Ishikawa (cell line): ENCODE measurements at regions not wholly inside any gene's neighbourhood (a gene's known extent, or its start where the extent isn't known, plus 50 kb on each side); places are given as distances from the start of the nearest gene placed in this dataset.

Source experiments
- CEBPB ChIP-seq: IDR thresholded peaks from 2 replicates; pipeline ENCODE4 v1.6.1; 2012
- CREB1 ChIP-seq: IDR thresholded peaks from 2 replicates; pipeline ENCODE4 v1.6.1; 2012; ENCODE audit warnings: low read depth
- EGR1 ChIP-seq: IDR thresholded peaks from 2 replicates; pipeline ENCODE4 v1.6.1; 2012
- EP300 ChIP-seq: IDR thresholded peaks from 2 replicates; pipeline ENCODE4 v1.6.1; 2012; ENCODE audit warnings: borderline replicate concordance
- FOXM1 ChIP-seq: IDR thresholded peaks from 2 replicates; pipeline ENCODE4 v1.6.1; 2012; ENCODE audit warnings: low read depth, borderline replicate concordance
- NFIC ChIP-seq: IDR thresholded peaks from 2 replicates; pipeline ENCODE4 v1.6.1; 2012
- RAD21 ChIP-seq: IDR thresholded peaks from 2 replicates; pipeline ENCODE4 v1.6.1; 2012; ENCODE audit warnings: low read depth
- TAF1 ChIP-seq: IDR thresholded peaks from 2 replicates; pipeline ENCODE4 v1.6.1; 2012; ENCODE audit warnings: low read depth, mild to moderate bottlenecking
- TCF12 ChIP-seq: IDR thresholded peaks from 2 replicates; pipeline ENCODE4 v1.6.1; 2012; ENCODE audit warnings: low read depth
- TEAD4 ChIP-seq: IDR thresholded peaks from 2 replicates; pipeline ENCODE4 v1.6.1; 2012
- YY1 ChIP-seq: IDR thresholded peaks from 2 replicates; pipeline ENCODE4 v1.6.1; 2012; ENCODE audit warnings: low read depth
- ZBTB7A ChIP-seq: IDR thresholded peaks from 2 replicates; pipeline ENCODE4 v1.6.1; 2012; ENCODE audit warnings: low read depth
- TF ChIP-seq, protein P1 (sequence below): IDR thresholded peaks from 2 replicates; pipeline ENCODE4 v1.6.1; 2012; ENCODE audit warnings: low read depth, mild to moderate bottlenecking
- TF ChIP-seq, protein P2 (sequence below): IDR thresholded peaks from 2 replicates; pipeline ENCODE4 v1.6.1; 2012
- TF ChIP-seq, protein P3 (sequence below): IDR thresholded peaks from 2 replicates; pipeline ENCODE4 v1.6.1; 2012

DNA sequence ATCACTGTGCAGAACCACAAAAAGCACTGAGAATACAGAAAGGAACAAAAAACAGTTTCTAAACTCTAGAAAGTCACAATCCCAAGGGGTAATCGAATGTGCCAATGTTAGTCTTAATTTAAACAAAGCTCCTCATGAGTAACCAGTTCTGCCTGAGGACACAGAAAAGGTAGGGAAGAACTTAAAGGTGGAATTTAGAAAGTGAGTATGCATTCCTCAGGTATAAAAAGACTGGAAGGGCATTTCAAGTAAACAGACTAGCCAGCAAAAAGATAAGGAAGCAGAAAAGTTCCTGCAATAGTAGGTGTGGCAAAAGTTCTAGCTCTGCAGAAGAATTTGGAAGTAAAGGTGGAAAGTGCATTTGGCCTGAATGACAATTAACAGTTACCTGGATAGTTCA, 84.6 kb upstream of the DLX6 start:
- TF ChIP-seq, protein P1, sequence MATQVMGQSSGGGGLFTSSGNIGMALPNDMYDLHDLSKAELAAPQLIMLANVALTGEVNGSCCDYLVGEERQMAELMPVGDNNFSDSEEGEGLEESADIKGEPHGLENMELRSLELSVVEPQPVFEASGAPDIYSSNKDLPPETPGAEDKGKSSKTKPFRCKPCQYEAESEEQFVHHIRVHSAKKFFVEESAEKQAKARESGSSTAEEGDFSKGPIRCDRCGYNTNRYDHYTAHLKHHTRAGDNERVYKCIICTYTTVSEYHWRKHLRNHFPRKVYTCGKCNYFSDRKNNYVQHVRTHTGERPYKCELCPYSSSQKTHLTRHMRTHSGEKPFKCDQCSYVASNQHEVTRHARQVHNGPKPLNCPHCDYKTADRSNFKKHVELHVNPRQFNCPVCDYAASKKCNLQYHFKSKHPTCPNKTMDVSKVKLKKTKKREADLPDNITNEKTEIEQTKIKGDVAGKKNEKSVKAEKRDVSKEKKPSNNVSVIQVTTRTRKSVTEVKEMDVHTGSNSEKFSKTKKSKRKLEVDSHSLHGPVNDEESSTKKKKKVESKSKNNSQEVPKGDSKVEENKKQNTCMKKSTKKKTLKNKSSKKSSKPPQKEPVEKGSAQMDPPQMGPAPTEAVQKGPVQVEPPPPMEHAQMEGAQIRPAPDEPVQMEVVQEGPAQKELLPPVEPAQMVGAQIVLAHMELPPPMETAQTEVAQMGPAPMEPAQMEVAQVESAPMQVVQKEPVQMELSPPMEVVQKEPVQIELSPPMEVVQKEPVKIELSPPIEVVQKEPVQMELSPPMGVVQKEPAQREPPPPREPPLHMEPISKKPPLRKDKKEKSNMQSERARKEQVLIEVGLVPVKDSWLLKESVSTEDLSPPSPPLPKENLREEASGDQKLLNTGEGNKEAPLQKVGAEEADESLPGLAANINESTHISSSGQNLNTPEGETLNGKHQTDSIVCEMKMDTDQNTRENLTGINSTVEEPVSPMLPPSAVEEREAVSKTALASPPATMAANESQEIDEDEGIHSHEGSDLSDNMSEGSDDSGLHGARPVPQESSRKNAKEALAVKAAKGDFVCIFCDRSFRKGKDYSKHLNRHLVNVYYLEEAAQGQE: no peak
- TF ChIP-seq, protein P2, sequence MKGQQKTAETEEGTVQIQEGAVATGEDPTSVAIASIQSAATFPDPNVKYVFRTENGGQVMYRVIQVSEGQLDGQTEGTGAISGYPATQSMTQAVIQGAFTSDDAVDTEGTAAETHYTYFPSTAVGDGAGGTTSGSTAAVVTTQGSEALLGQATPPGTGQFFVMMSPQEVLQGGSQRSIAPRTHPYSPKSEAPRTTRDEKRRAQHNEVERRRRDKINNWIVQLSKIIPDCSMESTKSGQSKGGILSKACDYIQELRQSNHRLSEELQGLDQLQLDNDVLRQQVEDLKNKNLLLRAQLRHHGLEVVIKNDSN: no peak
- TF ChIP-seq TAF1 (no peak), FOXM1 (no peak), YY1 (no peak), EGR1 (no peak), NFIC (no peak), TCF12 (no peak), CREB1 (no peak), CEBPB (no peak), TEAD4 (no peak), ZBTB7A (no peak), RAD21 (no peak), EP300 (no peak)
- TF ChIP-seq, protein P3, sequence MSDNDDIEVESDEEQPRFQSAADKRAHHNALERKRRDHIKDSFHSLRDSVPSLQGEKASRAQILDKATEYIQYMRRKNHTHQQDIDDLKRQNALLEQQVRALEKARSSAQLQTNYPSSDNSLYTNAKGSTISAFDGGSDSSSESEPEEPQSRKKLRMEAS: no peak

DNA sequence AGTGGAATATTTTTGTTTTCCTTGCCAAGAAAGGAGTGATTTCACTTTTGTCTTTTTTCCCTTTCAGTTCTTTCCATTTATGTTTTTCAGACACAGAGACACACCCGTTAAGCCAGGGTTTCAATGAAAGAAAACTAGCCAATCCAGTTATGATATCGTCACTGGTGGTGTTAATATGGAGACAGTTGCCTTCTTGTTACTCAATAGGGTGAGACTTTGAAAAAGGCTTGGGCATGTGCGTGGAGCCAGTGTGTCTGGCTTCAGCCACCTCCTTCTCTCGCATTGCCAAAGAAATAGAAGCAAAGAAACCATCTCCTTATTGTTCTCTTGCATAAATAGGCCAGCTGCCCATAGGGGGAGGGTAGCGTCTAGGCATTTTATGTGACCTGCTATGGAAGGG, 84.1 kb upstream of the DLX6 start:
- TF ChIP-seq TAF1: no peak
- TF ChIP-seq TCF12: no peak
- no peak for TF ChIP-seq ZBTB7A
- TF ChIP-seq YY1: no peak
- no peak for TF ChIP-seq EGR1
- no peak for TF ChIP-seq CREB1
- TF ChIP-seq CEBPB: no peak
- no peak for TF ChIP-seq EP300
- TF ChIP-seq TEAD4: no peak
- no peak for TF ChIP-seq FOXM1
- TF ChIP-seq NFIC: no peak
- TF ChIP-seq, protein P3: no peak
- TF ChIP-seq, protein P1: no peak
- TF ChIP-seq, protein P2: no peak
- TF ChIP-seq RAD21: no peak

DNA sequence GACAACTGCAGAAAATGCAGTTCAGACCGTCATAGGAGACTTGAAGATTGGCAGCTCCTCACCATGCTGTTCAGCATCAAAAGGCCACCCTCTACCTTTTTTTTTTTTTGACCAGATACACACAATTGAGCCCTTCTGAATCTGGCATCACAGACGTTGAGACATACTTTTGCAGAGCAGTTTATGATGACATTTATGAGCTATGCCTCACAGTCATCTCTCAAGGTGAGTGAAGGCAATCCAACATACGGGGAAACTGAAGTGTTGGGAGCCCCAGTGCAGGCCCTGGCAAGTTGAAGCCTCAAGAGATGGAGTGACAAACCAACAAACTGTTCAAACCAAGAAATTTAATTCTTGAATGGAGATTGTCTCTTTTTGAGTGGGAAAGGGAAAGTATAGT, 83.6 kb upstream of the DLX6 start:
- TF ChIP-seq EP300: no peak
- no peak for TF ChIP-seq YY1
- no peak for TF ChIP-seq TCF12
- TF ChIP-seq, protein P1: no peak
- no peak for TF ChIP-seq TAF1
- TF ChIP-seq, protein P2: no peak
- TF ChIP-seq EGR1: no peak
- no peak for TF ChIP-seq RAD21
- TF ChIP-seq TEAD4: no peak
- TF ChIP-seq NFIC: no peak
- TF ChIP-seq, protein P3: no peak
- TF ChIP-seq FOXM1: no peak
- no peak for TF ChIP-seq ZBTB7A
- no peak for TF ChIP-seq CREB1
- no peak for TF ChIP-seq CEBPB

DNA sequence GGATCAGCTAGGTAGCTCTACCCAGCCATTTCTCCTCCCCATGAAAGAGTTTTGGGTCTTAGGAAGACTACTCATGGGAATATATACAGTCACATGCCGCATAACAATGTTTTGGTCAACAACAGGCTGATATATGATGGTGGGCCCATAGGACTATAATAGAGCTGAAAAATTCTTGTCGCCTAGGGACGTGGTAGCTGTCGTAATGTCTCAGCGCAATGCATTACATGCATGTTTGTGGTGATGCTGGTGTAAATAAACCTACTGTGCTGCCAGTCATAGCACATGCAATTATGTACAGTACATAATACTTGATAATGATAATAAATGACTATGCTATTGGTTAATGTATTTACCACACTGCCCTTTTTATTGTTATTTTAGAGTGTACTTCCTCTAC, 78.2 kb upstream of the DLX6 start:
- no peak for TF ChIP-seq YY1
- TF ChIP-seq EGR1: no peak
- no peak for TF ChIP-seq TCF12
- no peak for TF ChIP-seq RAD21
- TF ChIP-seq, protein P1: no peak
- TF ChIP-seq, protein P3: no peak
- no peak for TF ChIP-seq FOXM1
- no peak for TF ChIP-seq TEAD4
- no peak for TF ChIP-seq NFIC
- TF ChIP-seq ZBTB7A: no peak
- TF ChIP-seq CREB1: no peak
